Duodenal mucosa (tissue), 2 donors: ENCODE measurements at regions not wholly inside any gene's neighbourhood (a gene's known extent, or its start where the extent isn't known, plus 50 kb on each side); places are given as distances from the start of the nearest gene placed in this dataset.

Source experiments
- H3K27ac ChIP-seq: one replicate; pipeline ENCODE4 v1.7.0; 2013; ENCODE audit warnings: low read depth, low read length
- H3K27me3 ChIP-seq, 2 donors: one replicate each; pipeline ENCODE4 v1.7.0; 2013; ENCODE audit warnings: low read length in 2 of 2, control low read depth in 1 of 2; ENCODE audit not compliant: insufficient read depth in 2 of 2, control insufficient read depth in 1 of 2
- H3K36me3 ChIP-seq, 2 donors: one replicate each; pipeline ENCODE4 v1.7.0; 2013; ENCODE audit warnings: low read length in 2 of 2, control low read depth in 1 of 2; ENCODE audit not compliant: insufficient read depth in 2 of 2, control insufficient read depth in 1 of 2
- H3K4me1 ChIP-seq, 2 donors: one replicate each; pipeline ENCODE4 v1.7.0; 2013; ENCODE audit warnings: low read length in 2 of 2, control low read depth in 1 of 2; ENCODE audit not compliant: insufficient read depth in 2 of 2, control insufficient read depth in 1 of 2
- H3K4me3 ChIP-seq, 2 donors: one replicate each; pipeline ENCODE4 v1.7.0; 2013; ENCODE audit warnings: low read length in 2 of 2, low read depth in 1 of 2
- H3K9ac ChIP-seq, 2 donors: one replicate each; pipeline ENCODE4 v1.7.0; 2013; ENCODE audit warnings: low read length in 2 of 2, low read depth in 1 of 2
- H3K9me3 ChIP-seq, 2 donors: one replicate each; pipeline ENCODE4 v1.7.0; 2013; ENCODE audit warnings: low read length in 2 of 2, control low read depth in 1 of 2; ENCODE audit not compliant: control insufficient read depth in 1 of 2

GRCh38 chr1:193791746-193792145 lies 605.3 kb upstream of the B3GALT2 start:
- no peak overlapping the region for H3K4me3 ChIP-seq
- no peaks in the 10 kb centered on the region for H3K9me3 ChIP-seq
- H3K27me3 ChIP-seq: no peaks in the 10 kb centered on the region
- peaks cover 3 to 9% of the 10 kb centered on the region in 2 donors for H3K4me1 ChIP-seq
- no peaks in the 10 kb centered on the region for H3K36me3 ChIP-seq
- no peak overlapping the region for H3K9ac ChIP-seq
- H3K27ac ChIP-seq: no peak overlapping the region

- Histone ChIP-seq H3K27ac (no peak overlapping the region), H3K9me3 (no peaks in the 10 kb centered on the region), H3K9ac (no peak overlapping the region), H3K36me3 (no peaks in the 10 kb centered on the region), H3K4me3 (no peak overlapping the region), H3K4me1 (peaks cover 3 to 18% of the 10 kb centered on the region in 2 donors), H3K27me3 (no peaks in the 10 kb centered on the region)
Measured at GRCh38 chr1:193787061-193787460, 600.6 kb upstream of the B3GALT2 start.

- H3K9ac ChIP-seq: no peak overlapping the region
- peaks cover 3 to 18% of the 10 kb centered on the region in 2 donors for H3K4me1 ChIP-seq
- H3K27me3 ChIP-seq: no peaks in the 10 kb centered on the region
- H3K36me3 ChIP-seq: no peaks in the 10 kb centered on the region
- no peak overlapping the region for H3K27ac ChIP-seq
- no peak overlapping the region for H3K4me3 ChIP-seq
- no peaks in the 10 kb centered on the region for H3K9me3 ChIP-seq
Measured at GRCh38 chr1:193785850-193786420, 599.5 kb upstream of the B3GALT2 start.

- no peaks in the 10 kb centered on the region for H3K27me3 ChIP-seq
- H3K27ac ChIP-seq: no peak overlapping the region
- H3K4me1 ChIP-seq: no peaks in the 10 kb centered on the region
- peaks cover 0 to 8% of the 10 kb centered on the region in 2 donors for H3K9me3 ChIP-seq
- no peak overlapping the region for H3K4me3 ChIP-seq
- no peaks in the 10 kb centered on the region for H3K36me3 ChIP-seq
- H3K9ac ChIP-seq: no peak overlapping the region
Measured at GRCh38 chr1:193774536-193775323, 588.3 kb upstream of the B3GALT2 start.

- Histone ChIP-seq H3K4me1 (no peaks in the 10 kb centered on the region), H3K9ac (no peak overlapping the region)
Measured at GRCh38 chr1:193771596-193771995, 585.2 kb upstream of the B3GALT2 start.

GRCh38 chr1:193769651-193770050 lies 583.2 kb upstream of the B3GALT2 start:
- Histone ChIP-seq H3K27me3 (no peaks in the 10 kb centered on the region), H3K27ac (no peak overlapping the region), H3K4me3 (no peak overlapping the region), H3K9me3 (no peaks in the 10 kb centered on the region), H3K36me3 (no peaks in the 10 kb centered on the region), H3K9ac (no peak overlapping the region), H3K4me1 (no peaks in the 10 kb centered on the region)

More at GRCh38 chr1:193771596-193771995, 585.2 kb upstream of the B3GALT2 start:
- H3K27me3 ChIP-seq: no peaks in the 10 kb centered on the region
- no peak overlapping the region for H3K4me3 ChIP-seq
- H3K9me3 ChIP-seq: peaks cover 0 to 8% of the 10 kb centered on the region in 2 donors
- H3K36me3 ChIP-seq: no peaks in the 10 kb centered on the region
- no peak overlapping the region for H3K27ac ChIP-seq

- Histone ChIP-seq H3K27ac (no peak overlapping the region), H3K36me3 (no peaks in the 10 kb centered on the region), H3K4me1 (no peaks in the 10 kb centered on the region), H3K9ac (no peak overlapping the region), H3K4me3 (no peak overlapping the region), H3K27me3 (no peaks in the 10 kb centered on the region), H3K9me3 (no peaks in the 10 kb centered on the region)
Measured at GRCh38 chr1:193767886-193768285, 581.5 kb upstream of the B3GALT2 start.

- no peaks in the 10 kb centered on the region for H3K27me3 ChIP-seq
- no peaks in the 10 kb centered on the region for H3K36me3 ChIP-seq
- H3K27ac ChIP-seq: no peak overlapping the region
- no peak overlapping the region for H3K9ac ChIP-seq
- no peaks in the 10 kb centered on the region for H3K4me1 ChIP-seq
- no peak overlapping the region for H3K4me3 ChIP-seq
- H3K9me3 ChIP-seq: no peaks in the 10 kb centered on the region
Measured at GRCh38 chr1:193766329-193766728, 579.9 kb upstream of the B3GALT2 start.

- Histone ChIP-seq H3K36me3 (no peaks in the 10 kb centered on the region), H3K9ac (no peak overlapping the region), H3K4me3 (no peak overlapping the region), H3K4me1 (no peaks in the 10 kb centered on the region), H3K9me3 (no peaks in the 10 kb centered on the region), H3K27me3 (no peaks in the 10 kb centered on the region), H3K27ac (no peak overlapping the region)
Measured at GRCh38 chr1:193763266-193763665, 576.9 kb upstream of the B3GALT2 start.

GRCh38 chr1:193762236-193762635 lies 575.8 kb upstream of the B3GALT2 start:
- H3K4me1 ChIP-seq: no peaks in the 10 kb centered on the region
- no peak overlapping the region for H3K9ac ChIP-seq
- no peak overlapping the region for H3K27ac ChIP-seq
- H3K9me3 ChIP-seq: no peaks in the 10 kb centered on the region
- no peaks in the 10 kb centered on the region for H3K27me3 ChIP-seq
- H3K4me3 ChIP-seq: no peak overlapping the region
- H3K36me3 ChIP-seq: no peaks in the 10 kb centered on the region
